Hepatocyte (in vitro differentiated cells): ENCODE measurements at regions not wholly inside any gene's neighbourhood (a gene's known extent, or its start where the extent isn't known, plus 50 kb on each side); places are given as distances from the start of the nearest gene placed in this dataset.

ENCODE experiments used
- EZH2phosphoT487 ChIP-seq: fragments of 200-600 bp; sonication (generic); IDR thresholded peaks from one replicate; pipeline ENCODE4 v1.6.1; 2018; ENCODE audit warnings: antibody characterized with exemption, mild to moderate bottlenecking, low read depth, moderate library complexity; ENCODE audit not compliant: unreplicated experiment, severe bottlenecking
- TF ChIP-seq, protein P1 (sequence below): fragments of 200-600 bp; sonication (generic); IDR thresholded peaks from 2 replicates; pipeline ENCODE4 v1.5.1; 2016; ENCODE audit warnings: antibody characterized with exemption, mild to moderate bottlenecking; ENCODE audit not compliant: poor library complexity

DNA sequence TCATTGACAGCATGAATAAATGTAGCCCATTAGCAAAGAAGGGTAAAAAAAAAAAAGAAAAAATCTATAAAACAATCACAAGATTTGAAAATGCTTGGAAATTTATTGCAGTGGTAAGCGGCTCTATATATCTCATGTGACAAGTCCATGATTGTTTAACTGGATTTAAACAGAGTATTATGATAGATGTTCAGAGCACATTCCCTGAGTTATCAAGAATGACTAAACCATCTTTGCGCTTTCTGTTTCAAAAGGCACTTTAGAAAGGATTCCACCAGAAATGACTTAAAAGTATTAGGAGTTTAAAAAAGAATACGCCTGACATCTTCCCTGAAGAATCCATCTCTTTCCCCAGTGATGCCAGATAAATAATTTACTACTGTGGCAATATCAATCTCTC, 409.5 kb upstream of the UBE2E3 start:
- TF ChIP-seq, protein P1, sequence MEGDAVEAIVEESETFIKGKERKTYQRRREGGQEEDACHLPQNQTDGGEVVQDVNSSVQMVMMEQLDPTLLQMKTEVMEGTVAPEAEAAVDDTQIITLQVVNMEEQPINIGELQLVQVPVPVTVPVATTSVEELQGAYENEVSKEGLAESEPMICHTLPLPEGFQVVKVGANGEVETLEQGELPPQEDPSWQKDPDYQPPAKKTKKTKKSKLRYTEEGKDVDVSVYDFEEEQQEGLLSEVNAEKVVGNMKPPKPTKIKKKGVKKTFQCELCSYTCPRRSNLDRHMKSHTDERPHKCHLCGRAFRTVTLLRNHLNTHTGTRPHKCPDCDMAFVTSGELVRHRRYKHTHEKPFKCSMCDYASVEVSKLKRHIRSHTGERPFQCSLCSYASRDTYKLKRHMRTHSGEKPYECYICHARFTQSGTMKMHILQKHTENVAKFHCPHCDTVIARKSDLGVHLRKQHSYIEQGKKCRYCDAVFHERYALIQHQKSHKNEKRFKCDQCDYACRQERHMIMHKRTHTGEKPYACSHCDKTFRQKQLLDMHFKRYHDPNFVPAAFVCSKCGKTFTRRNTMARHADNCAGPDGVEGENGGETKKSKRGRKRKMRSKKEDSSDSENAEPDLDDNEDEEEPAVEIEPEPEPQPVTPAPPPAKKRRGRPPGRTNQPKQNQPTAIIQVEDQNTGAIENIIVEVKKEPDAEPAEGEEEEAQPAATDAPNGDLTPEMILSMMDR: no peak
- TF ChIP-seq EZH2phosphoT487: no peak
